CD14-positive monocyte (primary cell): ENCODE measurements at regions not wholly inside any gene's neighbourhood (a gene's known extent, or its start where the extent isn't known, plus 50 kb on each side); places are given as distances from the start of the nearest gene placed in this dataset.

ENCODE experiments used
- DNase-seq, 3 donors: peaks; one replicate each; pipeline ENCODE4 v3.0.0-alpha.2; 2011 to 2022
- H2AFZ ChIP-seq: 2 replicates; pipeline ENCODE4 v1.6.0; 2012; ENCODE audit warnings: mild to moderate bottlenecking, low read depth, low read length, inconsistent platforms; ENCODE audit not compliant: insufficient read depth, poor library complexity, severe bottlenecking
- H3K27ac ChIP-seq, 2 donors: 1 replicate in 1 of 2; 2 replicates in 1 of 2; pipeline ENCODE4 v1.5.1; 2012 to 2013; ENCODE audit warnings: low read length in 2 of 2, control low read depth in 1 of 2, inconsistent platforms in 1 of 2, low read depth in 1 of 2, mild to moderate bottlenecking in 1 of 2
- H3K27me3 ChIP-seq, 2 donors: one replicate each; pipeline versions ENCODE4 v1.6.0 to v1.6.1; 2011 to 2013; ENCODE audit warnings: low read length in 2 of 2; ENCODE audit not compliant: control insufficient read depth in 2 of 2, insufficient read depth in 2 of 2
- H3K36me3 ChIP-seq, 2 donors: replicated peaks in 1 of 2; 1 replicate in 1 of 2; 2 replicates in 1 of 2; pipeline versions ENCODE4 v1.5.1 to v1.6.1; 2012 to 2013; ENCODE audit warnings: low read length in 2 of 2, control low read depth in 1 of 2, inconsistent platforms in 1 of 2, mild to moderate bottlenecking in 1 of 2; ENCODE audit not compliant: insufficient read depth in 2 of 2, control insufficient read depth in 1 of 2
- H3K4me1 ChIP-seq, 2 donors: 1 replicate in 1 of 2; 2 replicates in 1 of 2; pipeline versions ENCODE4 v1.5.1 to v1.6.1; 2012 to 2013; ENCODE audit warnings: low read length in 2 of 2, control low read depth in 1 of 2, inconsistent platforms in 1 of 2, mild to moderate bottlenecking in 1 of 2, moderate library complexity in 1 of 2; ENCODE audit not compliant: insufficient read depth in 2 of 2, control insufficient read depth in 1 of 2
- H3K4me2 ChIP-seq: replicated peaks from 2 replicates; pipeline ENCODE3; 2012; ENCODE audit warnings: low read length, moderate library complexity, mild to moderate bottlenecking; ENCODE audit not compliant: poor library complexity, severe bottlenecking; ENCODE audit errors: extremely low read depth
- H3K4me3 ChIP-seq, 3 experiments: fragments of 200-600 bp in 1 of 3; sonication (generic) in 1 of 3; replicated peaks in 1 of 3; 1 replicate in 2 of 3; 2 replicates in 1 of 3; pipeline ENCODE4 v1.5.1; 2011 to 2013; ENCODE audit warnings: low read length in 3 of 3, mild to moderate bottlenecking in 3 of 3, control low read depth in 2 of 3, low read depth in 2 of 3, inconsistent platforms in 1 of 3, moderate library complexity in 1 of 3
- H3K79me2 ChIP-seq: 2 replicates; pipeline ENCODE4 v1.6.0; 2012; ENCODE audit warnings: mild to moderate bottlenecking, control low read depth, inconsistent platforms, low read length, moderate library complexity; ENCODE audit not compliant: insufficient read depth
- H3K9ac ChIP-seq: 2 replicates; pipeline ENCODE4 v1.6.0; 2017; ENCODE audit warnings: low read length, mild to moderate bottlenecking; ENCODE audit not compliant: insufficient read depth, poor library complexity, severe bottlenecking
- H3K9me3 ChIP-seq, 2 donors: replicated peaks in 1 of 2; 1 replicate in 1 of 2; 2 replicates in 1 of 2; pipeline versions ENCODE4 v1.5.1 to v1.6.1; 2012 to 2013; ENCODE audit warnings: low read length in 2 of 2, control low read depth in 1 of 2; ENCODE audit not compliant: control insufficient read depth in 1 of 2, insufficient read depth in 1 of 2
- H4K20me1 ChIP-seq: 2 replicates; pipeline ENCODE4 v1.6.0; 2012; ENCODE audit warnings: mild to moderate bottlenecking, low read length, control low read depth, moderate library complexity; ENCODE audit not compliant: insufficient read depth
- H3K27ac Mint-ChIP-seq, 7 donors: one replicate each; pipeline ENCODE4 v1.8.0; 2020; ENCODE audit warnings: mild to moderate bottlenecking in 7 of 7, mixed read lengths in 7 of 7, moderate library complexity in 6 of 7, inconsistent platforms in 2 of 7
- H3K27me3 Mint-ChIP-seq, 3 donors: one replicate each; pipeline ENCODE4 v1.8.0; 2021 to 2022; ENCODE audit warnings: low read depth in 3 of 3, mild to moderate bottlenecking in 3 of 3, mixed read lengths in 3 of 3, moderate library complexity in 3 of 3, inconsistent platforms in 1 of 3
- H3K36me3 Mint-ChIP-seq, 2 donors: one replicate each; pipeline ENCODE4 v1.8.0; 2020; ENCODE audit warnings: mixed read lengths in 2 of 2, inconsistent platforms in 1 of 2, mild to moderate bottlenecking in 1 of 2
- H3K4me1 Mint-ChIP-seq: one replicate; pipeline ENCODE4 v1.8.0; 2020; ENCODE audit warnings: mild to moderate bottlenecking, mixed read lengths
- H3K4me3 Mint-ChIP-seq, 2 donors: one replicate each; pipeline ENCODE4 v1.8.0; 2020; ENCODE audit warnings: mild to moderate bottlenecking in 2 of 2, mixed read lengths in 2 of 2, moderate library complexity in 1 of 2
- H3K9me3 Mint-ChIP-seq, 7 donors: one replicate each; pipeline ENCODE4 v1.8.0; 2020 to 2022; ENCODE audit warnings: mixed read lengths in 7 of 7, mild to moderate bottlenecking in 6 of 7, moderate library complexity in 6 of 7, inconsistent platforms in 2 of 7
- WGBS: methylation state at CpG from one replicate; pipeline ENCODE4 v1.1.5; 2013; ENCODE audit warnings: missing lambda C conversion rate; ENCODE audit not compliant: insufficient coverage; 5-methylcytosine and 5-hydroxymethylcytosine counted together
- intact Hi-C, 2 donors: fragments of 100-400 bp; cut with micrococcal nuclease; formaldehyde crosslinking; loops; one replicate each; pipeline versions ENCODE4 v1.15.0 to v1.15.1; 2023
- TF ChIP-seq, protein P1 (sequence below): fragments of 200-600 bp; IDR thresholded peaks from one replicate; pipeline ENCODE4 v1.8.0; 2022; ENCODE audit warnings: antibody characterized with exemption, mild to moderate bottlenecking

DNA sequence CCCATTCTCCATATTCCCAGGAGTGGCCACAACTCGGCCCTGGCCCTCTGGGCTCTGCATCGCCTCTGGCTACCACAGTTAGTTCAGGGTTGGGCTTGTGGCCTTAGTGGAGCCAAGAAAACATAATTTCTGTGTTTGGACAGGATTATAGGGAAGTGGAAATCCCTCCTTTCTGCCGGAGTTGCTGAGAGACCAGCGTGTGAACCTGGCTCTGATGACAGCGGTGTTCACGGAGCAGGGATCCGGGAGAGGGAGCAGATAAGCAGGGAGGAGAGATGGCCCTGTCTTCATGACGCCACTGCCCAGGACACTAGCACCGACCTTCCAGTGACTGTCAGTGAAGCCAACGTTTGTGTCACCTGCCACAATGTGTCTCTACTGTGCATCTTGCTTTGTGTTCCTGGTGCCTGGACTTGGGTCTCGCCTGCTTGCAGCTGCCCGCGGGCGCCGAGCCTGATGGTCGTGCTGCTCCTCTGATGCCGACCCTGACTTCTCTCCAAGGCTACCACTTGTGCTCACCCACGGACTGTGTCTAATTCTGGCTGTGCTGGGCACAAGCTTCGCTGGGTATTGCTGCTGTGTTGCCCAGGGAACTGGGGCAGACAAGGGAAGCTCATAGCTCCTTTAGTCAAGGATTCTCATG lies 67.0 kb upstream of the VIPR2 start:
- Mint-ChIP-seq H3K4me3 (no peak overlapping the region), H3K4me1 (no peaks in the 10 kb centered on the region), H3K36me3 (no peaks in the 10 kb centered on the region), H3K27ac (no peak overlapping the region), H3K27me3 (peaks cover 0 to 2% (median 2%) of the 10 kb centered on the region in 3 donors), H3K9me3 (peaks cover 0 to 3% (median 0%) of the 10 kb centered on the region in 7 donors)
- 89% methylated on average over 17 of the region's 19 CpGs for WGBS
- H3K36me3 ChIP-seq = no peaks in the 10 kb centered on the region
- H3K4me1 ChIP-seq = no peaks in the 10 kb centered on the region
- H3K27me3 ChIP-seq = no peaks in the 10 kb centered on the region
- no peak overlapping the region for H3K4me2 ChIP-seq
- no peak overlapping the region for H3K4me3 ChIP-seq
- H3K79me2 ChIP-seq = no peaks in the 10 kb centered on the region
- H3K9me3 ChIP-seq = no peaks in the 10 kb centered on the region
- TF ChIP-seq, protein P1, sequence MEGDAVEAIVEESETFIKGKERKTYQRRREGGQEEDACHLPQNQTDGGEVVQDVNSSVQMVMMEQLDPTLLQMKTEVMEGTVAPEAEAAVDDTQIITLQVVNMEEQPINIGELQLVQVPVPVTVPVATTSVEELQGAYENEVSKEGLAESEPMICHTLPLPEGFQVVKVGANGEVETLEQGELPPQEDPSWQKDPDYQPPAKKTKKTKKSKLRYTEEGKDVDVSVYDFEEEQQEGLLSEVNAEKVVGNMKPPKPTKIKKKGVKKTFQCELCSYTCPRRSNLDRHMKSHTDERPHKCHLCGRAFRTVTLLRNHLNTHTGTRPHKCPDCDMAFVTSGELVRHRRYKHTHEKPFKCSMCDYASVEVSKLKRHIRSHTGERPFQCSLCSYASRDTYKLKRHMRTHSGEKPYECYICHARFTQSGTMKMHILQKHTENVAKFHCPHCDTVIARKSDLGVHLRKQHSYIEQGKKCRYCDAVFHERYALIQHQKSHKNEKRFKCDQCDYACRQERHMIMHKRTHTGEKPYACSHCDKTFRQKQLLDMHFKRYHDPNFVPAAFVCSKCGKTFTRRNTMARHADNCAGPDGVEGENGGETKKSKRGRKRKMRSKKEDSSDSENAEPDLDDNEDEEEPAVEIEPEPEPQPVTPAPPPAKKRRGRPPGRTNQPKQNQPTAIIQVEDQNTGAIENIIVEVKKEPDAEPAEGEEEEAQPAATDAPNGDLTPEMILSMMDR = no peak
- H4K20me1 ChIP-seq = no peaks in the 10 kb centered on the region
- no peak overlapping the region for H3K27ac ChIP-seq
- DNase-seq = no peak
- intact Hi-C loops = no loop called here
- no peak overlapping the region for H3K9ac ChIP-seq
- no peak overlapping the region for H2AFZ ChIP-seq

GRCh38 chr7:159210581-159211235 lies 66.0 kb upstream of the VIPR2 start:
- Histone ChIP-seq H3K9me3 (no peaks in the 10 kb centered on the region), H3K4me1 (no peaks in the 10 kb centered on the region), H3K4me2 (no peak overlapping the region), H2AFZ (no peak overlapping the region), H3K9ac (no peak overlapping the region), H3K79me2 (no peaks in the 10 kb centered on the region), H3K27me3 (no peaks in the 10 kb centered on the region), H3K27ac (no peak overlapping the region), H3K36me3 (no peaks in the 10 kb centered on the region), H3K4me3 (no peak overlapping the region), H4K20me1 (no peaks in the 10 kb centered on the region)
- Mint-ChIP-seq H3K4me1 (no peaks in the 10 kb centered on the region), H3K4me3 (no peak overlapping the region), H3K9me3 (peaks cover 0 to 3% (median 0%) of the 10 kb centered on the region in 7 donors), H3K27me3 (peaks cover 1 to 2% (median 2%) of the 10 kb centered on the region in 3 donors), H3K27ac (no peak overlapping the region), H3K36me3 (no peaks in the 10 kb centered on the region)
- intact Hi-C loops = no loop called here
- no CpG with 5 or more reads among the region's 1 CpG for WGBS
- no peak for DNase-seq
- TF ChIP-seq, protein P1 = no peak
